ENCODE measurements at regions not wholly inside any gene's neighbourhood (a gene's known extent, or its start where the extent isn't known, plus 50 kb on each side); places are given as distances from the start of the nearest gene placed in this dataset.

DNA sequence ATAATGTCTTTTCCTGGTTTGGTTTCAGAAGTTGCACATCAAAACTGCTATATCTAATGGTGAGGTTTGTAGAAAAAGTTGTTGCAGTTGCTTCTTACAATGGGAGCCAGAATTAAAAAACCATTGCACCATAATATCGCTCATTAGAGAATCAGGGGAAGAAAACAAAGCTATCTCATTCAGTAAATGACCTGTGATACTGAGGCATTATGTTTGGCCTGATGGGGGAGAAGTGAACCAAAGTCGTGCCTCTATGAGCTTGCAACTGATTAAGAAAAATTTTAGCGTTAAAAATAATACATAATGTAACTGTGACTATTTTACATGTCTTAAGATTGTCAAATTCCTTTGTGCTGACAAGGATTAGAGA, 60.2 kb upstream of the ARHGEF26 start:
- TF ChIP-seq, protein P1, sequence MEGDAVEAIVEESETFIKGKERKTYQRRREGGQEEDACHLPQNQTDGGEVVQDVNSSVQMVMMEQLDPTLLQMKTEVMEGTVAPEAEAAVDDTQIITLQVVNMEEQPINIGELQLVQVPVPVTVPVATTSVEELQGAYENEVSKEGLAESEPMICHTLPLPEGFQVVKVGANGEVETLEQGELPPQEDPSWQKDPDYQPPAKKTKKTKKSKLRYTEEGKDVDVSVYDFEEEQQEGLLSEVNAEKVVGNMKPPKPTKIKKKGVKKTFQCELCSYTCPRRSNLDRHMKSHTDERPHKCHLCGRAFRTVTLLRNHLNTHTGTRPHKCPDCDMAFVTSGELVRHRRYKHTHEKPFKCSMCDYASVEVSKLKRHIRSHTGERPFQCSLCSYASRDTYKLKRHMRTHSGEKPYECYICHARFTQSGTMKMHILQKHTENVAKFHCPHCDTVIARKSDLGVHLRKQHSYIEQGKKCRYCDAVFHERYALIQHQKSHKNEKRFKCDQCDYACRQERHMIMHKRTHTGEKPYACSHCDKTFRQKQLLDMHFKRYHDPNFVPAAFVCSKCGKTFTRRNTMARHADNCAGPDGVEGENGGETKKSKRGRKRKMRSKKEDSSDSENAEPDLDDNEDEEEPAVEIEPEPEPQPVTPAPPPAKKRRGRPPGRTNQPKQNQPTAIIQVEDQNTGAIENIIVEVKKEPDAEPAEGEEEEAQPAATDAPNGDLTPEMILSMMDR (IDR thresholded peaks at IDR 0.05; ENCODE audit: low read depth, low read length): no peak
- H3K4me3 ChIP-seq (ENCODE audit: low read depth, low read length): no peak overlapping the region

DNA sequence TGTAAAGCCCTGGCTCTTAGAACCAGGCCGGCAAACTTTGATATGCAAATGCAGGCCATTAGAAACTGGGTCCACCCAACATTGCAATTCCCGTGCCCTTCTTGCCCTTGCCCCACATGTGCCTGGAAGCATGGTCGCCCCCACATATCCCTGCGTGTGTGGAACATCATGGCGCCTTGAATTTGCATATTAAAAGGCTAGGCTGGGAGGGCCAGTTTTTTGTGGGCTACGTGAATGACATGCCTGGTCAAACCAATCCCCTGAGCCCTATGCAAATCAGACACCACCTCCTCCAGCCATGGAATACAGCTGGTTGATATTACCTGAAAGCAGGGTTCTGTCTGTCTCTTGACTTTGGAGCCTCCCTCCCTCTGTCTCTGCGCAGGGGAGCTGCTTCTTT, 58.7 kb upstream of the ARHGEF26 start:
- TF ChIP-seq, protein P1 (IDR thresholded peaks at IDR 0.05; ENCODE audit: low read depth, low read length): no peak
- H3K4me3 ChIP-seq (ENCODE audit: low read depth, low read length): no peak overlapping the region

DNA sequence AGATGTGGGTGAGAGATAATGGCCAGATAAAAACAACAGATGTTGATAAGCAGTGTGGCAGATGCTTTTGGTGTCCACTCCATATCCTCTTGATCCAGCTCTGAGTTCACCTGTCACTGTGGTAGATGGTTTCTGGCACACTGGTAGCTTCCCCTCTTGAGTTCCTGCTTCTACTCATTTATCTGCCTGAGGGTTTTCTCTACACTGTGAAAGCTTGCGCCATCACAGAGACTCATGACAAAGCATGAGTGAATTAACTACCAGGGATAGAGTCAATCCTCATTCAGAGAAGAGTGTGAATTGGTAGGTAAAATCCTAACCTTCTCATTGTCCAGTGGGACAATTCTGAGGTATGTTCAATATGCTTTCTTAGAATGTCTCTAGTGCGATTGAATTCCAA, 50.0 kb upstream of the ARHGEF26 start:
- H3K4me3 ChIP-seq (ENCODE audit: low read depth, low read length): no peak overlapping the region
- TF ChIP-seq, protein P1 (IDR thresholded peaks at IDR 0.05; ENCODE audit: low read depth, low read length): no peak
